Daoy (cell line): ENCODE measurements at regions not wholly inside any gene's neighbourhood (a gene's known extent, or its start where the extent isn't known, plus 50 kb on each side); places are given as distances from the start of the nearest gene placed in this dataset.
"Not testable (repeated sequence)": the region's sequence is repeated elsewhere in the genome, so short reads cannot be mapped to it uniquely, and the experiment has no call there.

Experiments
- DNase-seq: peaks from one replicate; pipeline ENCODE4 v3.0.0-alpha.2; 2015; ENCODE audit warnings: low read depth

GRCh38 chr5:52255308-52255707 lies 532.4 kb upstream of the ITGA1 start:
- no peak for DNase-seq

GRCh38 chr5:52262844-52263243 lies 524.9 kb upstream of the ITGA1 start:
- DNase-seq, result no peak

GRCh38 chr5:52269401-52269800 lies 518.3 kb upstream of the ITGA1 start:
- no peak for DNase-seq

GRCh38 chr5:52269859-52270258 lies 517.9 kb upstream of the ITGA1 start:
- DNase-seq, result no peak

- no peak for DNase-seq
Measured at GRCh38 chr5:52275639-52276038, 512.1 kb upstream of the ITGA1 start.

GRCh38 chr5:52277101-52277500 lies 510.6 kb upstream of the ITGA1 start:
- no peak for DNase-seq

- DNase-seq, result no peak
Measured at GRCh38 chr5:52282647-52283046, 505.1 kb upstream of the ITGA1 start.

- DNase-seq, result peak; percentile 16
Measured at GRCh38 chr5:52283221-52283620, 504.5 kb upstream of the ITGA1 start.

GRCh38 chr5:52300703-52301372 lies 486.9 kb upstream of the ITGA1 start:
- DNase-seq, result no peak

- not testable (repeated sequence) for DNase-seq
Measured at GRCh38 chr5:52304816-52305215, 482.9 kb upstream of the ITGA1 start.

- DNase-seq, result no peak
Measured at GRCh38 chr5:52328220-52328806, 459.4 kb upstream of the ITGA1 start.

GRCh38 chr5:52331725-52332124 lies 456.0 kb upstream of the ITGA1 start:
- DNase-seq, result no peak

GRCh38 chr5:52334367-52334766 lies 453.3 kb upstream of the ITGA1 start:
- no peak for DNase-seq

GRCh38 chr5:52339285-52339684 lies 448.4 kb upstream of the ITGA1 start:
- DNase-seq, result no peak

- no peak for DNase-seq
Measured at GRCh38 chr5:52342361-52342760, 445.4 kb upstream of the ITGA1 start.

- no peak for DNase-seq
Measured at GRCh38 chr5:52356311-52356918, 431.3 kb upstream of the ITGA1 start.

- no peak for DNase-seq
Measured at GRCh38 chr5:52359261-52359660, 428.5 kb upstream of the ITGA1 start.

GRCh38 chr5:52360985-52361384 lies 426.7 kb upstream of the ITGA1 start:
- no peak for DNase-seq

- no peak for DNase-seq
Measured at GRCh38 chr5:52374286-52374685, 413.4 kb upstream of the ITGA1 start.

- no peak for DNase-seq
Measured at GRCh38 chr5:52375969-52376368, 411.7 kb upstream of the ITGA1 start.

- DNase-seq, result no peak
Measured at GRCh38 chr5:52376592-52376991, 411.1 kb upstream of the ITGA1 start.

- no peak for DNase-seq
Measured at GRCh38 chr5:52378237-52378636, 409.5 kb upstream of the ITGA1 start.

GRCh38 chr5:52388349-52388748 lies 399.4 kb upstream of the ITGA1 start:
- DNase-seq, result no peak
